GM19438 (cell line): ENCODE measurements at regions not wholly inside any gene's neighbourhood (a gene's known extent, or its start where the extent isn't known, plus 50 kb on each side); places are given as distances from the start of the nearest gene placed in this dataset.
"Not testable (repeated sequence)": the region's sequence is repeated elsewhere in the genome, so short reads cannot be mapped to it uniquely, and the experiment has no call there.

Experiments used
- ATAC-seq: cut with Tn5 transposase; IDR thresholded peaks from one replicate; pipeline ENCODE4 v1.9.1; 2021; ENCODE audit warnings: low read depth; ENCODE audit not compliant: unreplicated experiment

DNA sequence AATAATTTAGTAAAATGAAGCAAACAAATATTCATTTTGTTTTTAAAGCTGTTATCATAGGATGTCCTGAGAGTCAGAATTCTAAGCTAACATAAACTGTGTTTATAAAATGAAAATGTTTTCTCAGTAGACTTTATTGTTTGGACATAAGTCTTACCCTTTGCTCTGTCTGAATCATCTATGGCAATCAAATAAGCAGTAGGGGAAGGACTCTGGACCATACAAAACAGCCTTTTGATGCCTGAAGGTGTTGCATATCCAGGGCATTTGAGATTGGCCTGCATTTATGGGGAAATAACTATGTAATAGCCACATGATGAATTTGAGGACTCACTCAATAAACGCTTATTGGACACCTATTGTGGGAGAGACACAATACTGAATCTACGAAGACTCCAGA, 123.0 kb upstream of the ATP5MC3 start:
- ATAC-seq: no peak

DNA sequence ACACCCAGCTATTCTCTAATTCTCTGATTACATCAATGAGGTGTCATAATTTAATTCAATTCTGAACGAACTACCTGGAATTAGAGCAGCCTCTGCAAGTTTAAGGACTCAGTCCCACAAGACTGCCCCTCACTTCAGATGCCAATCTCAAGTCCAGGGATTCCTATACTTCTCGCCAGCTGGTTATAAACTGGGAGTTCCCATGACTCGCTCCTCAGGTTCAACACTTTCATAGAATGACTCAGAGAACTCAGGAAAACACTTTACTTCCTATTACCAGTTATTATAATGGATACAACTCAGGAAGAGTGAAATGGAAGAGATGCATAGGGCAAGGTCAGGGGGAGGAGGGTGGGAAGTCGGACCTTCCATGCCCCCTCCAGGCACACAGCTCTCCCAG, 112.3 kb upstream of the ATP5MC3 start:
- ATAC-seq: no peak

DNA sequence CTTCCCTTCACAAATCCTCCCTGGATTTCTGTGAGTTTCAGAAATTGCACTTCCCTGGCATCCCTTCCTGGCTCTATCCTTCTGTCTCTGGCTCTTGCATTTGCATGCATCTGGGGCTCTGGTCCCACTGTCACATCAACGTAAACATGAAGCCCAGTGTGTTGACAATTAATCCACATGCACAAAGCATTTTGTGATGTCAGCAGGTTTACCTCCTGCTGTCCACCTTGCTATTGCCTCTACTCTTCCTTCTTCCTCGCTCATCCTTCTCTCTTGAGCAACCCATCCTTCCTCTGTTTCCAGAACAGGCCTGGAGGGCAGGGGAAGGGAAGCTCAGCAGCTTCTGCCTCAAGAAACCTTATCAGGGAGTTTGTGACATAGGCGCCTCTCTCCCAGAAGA, 111.7 kb upstream of the ATP5MC3 start:
- ATAC-seq: no peak

- ATAC-seq: no peak
Observed at GRCh38 chr2:175282886-175283285, 101.4 kb upstream of the ATP5MC3 start.

GRCh38 chr2:175282300-175282699, 100.8 kb upstream of the ATP5MC3 start:
- ATAC-seq: no peak

- ATAC-seq: no peak
Observed at GRCh38 chr2:175277772-175278171, 96.3 kb upstream of the ATP5MC3 start.

GRCh38 chr2:175275539-175275938, 94.0 kb upstream of the ATP5MC3 start:
- ATAC-seq: no peak

- ATAC-seq: no peak
Observed at GRCh38 chr2:175259164-175259563, 77.7 kb upstream of the ATP5MC3 start.

DNA sequence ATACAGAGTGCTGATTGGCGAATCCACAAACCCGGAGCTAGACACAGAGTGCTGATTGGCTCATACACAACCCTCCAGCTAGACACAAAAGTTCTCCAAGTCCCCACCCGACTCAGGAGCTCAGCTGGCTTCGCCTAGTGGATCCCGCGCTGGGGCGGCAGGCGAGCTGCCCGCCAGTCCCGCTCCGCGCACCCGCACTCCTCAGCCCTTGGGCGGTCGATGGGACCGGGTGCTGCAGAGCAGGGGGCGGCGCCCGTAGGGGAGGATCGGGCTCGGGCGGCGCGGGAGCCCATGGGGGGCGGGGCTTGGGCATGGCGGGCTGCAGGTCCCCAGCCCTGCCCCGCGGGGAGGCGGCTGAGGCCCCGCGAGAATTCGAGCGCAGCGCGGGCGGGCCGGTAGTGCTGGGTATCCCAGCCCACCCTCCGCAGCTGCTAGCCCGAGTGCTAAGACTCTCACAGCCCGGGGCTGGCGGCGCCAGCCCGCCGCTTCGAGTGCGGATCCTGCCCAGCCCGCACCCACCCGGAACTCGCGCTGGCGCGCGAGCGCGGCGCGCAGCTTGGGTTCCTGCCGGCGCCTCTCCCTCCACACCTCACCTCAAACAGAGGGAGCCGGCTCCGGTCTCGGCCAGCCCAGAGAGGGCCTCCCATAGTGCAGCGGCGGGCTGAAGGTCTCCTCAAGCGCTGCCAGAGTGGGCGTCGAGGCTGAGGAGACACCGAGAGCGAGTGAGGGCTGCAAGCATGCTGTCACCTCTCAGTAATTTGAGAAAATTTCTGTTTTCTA, 75.5 kb upstream of the ATP5MC3 start:
- ATAC-seq: no peak

GRCh38 chr2:175256391-175256790, 74.9 kb upstream of the ATP5MC3 start:
- not testable (repeated sequence) for ATAC-seq

DNA sequence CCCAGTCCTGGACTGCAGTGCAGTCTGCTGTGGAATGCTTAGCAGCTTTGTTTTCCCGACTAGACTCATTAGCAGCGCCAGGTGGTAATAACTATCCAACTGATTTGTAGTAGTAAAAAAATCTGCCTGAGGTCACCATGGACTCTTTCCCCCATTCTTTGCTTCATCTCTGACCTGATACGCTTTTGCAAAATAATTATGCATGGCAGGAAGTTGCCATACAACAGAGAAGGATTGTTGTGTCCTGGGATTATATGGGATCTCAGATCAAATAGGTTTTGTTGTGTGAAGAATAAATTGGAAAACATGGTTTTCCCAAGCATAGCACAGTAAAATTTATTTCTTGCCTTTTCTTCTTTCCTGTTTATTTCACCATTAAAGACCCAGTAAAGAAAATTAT, 72.4 kb upstream of the ATP5MC3 start:
- ATAC-seq: no peak

DNA sequence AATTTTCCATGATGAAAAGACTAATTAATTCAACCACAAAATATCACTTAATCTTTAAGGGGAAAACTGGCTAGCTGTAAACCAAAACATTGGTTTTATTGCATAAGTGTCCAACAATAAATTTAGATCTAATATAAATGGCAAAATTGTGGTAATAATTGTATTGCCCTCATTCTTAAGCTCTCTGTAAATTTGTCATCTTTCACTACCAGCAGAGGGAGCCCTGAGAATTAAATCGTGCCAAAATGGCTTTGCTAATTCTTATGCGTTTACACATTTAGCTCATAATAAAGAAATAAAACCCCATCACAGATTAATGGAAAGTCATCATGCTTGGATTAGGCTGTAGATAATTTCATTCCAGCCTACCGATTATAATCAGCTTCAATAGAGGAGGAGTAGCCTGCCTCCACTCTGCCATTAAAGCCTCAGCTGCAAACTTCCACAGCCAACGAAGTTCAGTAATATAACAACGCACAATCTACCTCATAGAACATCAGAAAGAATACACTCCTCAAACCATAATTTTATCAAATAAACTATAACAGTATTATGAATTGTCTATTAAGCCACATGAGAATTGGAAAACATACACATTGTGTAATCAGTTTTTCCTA, 70.0 kb upstream of the ATP5MC3 start:
- no peak for ATAC-seq

DNA sequence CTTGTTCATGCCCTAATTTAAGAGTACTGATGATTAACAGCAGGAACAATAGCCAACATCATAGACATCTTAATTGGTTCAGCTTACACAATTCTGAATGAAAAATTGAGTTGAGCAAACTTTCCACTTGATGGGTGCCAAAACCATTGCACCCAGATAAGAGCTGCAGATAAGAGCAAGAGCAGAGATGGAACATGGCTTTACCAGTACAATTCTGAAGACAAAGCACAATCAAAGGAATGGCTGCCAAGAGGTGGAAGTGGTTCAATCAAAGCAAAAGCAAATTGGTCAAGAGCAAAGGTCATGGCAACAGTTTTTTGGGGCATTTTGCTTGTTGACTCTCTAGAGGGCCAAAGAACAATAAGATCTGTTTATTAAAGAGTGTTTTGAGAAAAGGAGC, 65.6 kb upstream of the ATP5MC3 start:
- no peak for ATAC-seq

DNA sequence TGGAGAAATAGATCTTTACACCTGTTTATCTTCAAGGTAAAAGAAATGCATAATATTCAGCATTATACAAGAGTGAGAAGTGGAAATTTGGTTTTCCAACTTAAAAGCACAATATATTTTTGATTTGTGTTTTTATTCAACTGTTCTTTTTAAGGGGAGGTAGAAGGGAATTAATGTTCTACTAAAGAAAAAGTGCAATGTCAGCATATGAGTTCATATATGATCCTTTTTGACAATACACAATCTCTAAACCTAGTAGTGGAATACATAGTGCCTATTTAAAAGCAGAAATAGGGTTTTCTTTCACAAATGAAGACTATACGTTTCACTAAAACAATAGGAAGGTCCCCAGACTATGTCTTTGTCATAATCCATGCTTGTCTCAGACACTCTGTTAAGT, 63.2 kb upstream of the ATP5MC3 start:
- no peak for ATAC-seq

- ATAC-seq: no peak
Observed at GRCh38 chr2:175241691-175242090, 60.2 kb upstream of the ATP5MC3 start.

- not testable (repeated sequence) for ATAC-seq
Observed at GRCh38 chr2:175240033-175240432, 58.5 kb upstream of the ATP5MC3 start.

DNA sequence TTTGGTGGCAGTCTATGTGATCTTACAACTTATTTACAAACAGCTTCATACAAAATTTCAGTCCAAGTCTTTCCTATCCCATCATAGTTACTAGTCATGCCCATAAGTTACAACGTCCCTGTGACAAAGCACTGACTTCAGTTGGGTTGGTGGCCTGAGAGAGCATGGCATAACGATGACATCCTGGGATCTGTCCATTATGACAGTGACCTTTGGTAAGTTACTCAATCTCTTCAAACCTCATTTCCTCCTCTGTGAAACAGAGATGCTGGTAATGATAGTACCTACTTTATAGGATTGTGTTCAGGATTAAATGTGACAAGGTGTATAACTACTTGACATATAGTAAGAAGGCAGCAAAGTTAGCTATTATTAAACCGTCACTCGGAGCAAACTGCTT, 55.4 kb upstream of the ATP5MC3 start:
- no peak for ATAC-seq

DNA sequence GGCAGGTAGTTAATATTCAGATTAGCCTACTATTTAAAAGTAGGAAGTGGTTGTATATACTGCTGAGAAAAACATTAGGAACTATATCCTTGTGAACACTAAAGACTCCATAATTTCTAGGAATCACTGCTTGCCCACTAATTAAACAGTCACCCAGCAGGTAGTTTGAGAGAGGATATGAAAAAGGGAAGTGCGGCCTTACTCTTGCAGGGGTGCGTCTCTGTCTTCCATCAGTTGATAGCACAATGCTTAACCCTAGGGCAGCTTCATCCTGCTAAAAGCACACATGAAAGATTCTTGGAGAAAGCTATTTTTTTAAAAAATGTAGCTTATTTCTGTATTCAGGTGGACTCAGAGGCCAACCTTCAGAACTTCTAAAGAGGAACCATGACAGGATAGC, 53.1 kb upstream of the ATP5MC3 start:
- ATAC-seq: peak; percentile 87

- no peak for ATAC-seq
Observed at GRCh38 chr2:175234153-175234552, 52.6 kb upstream of the ATP5MC3 start.

- ATAC-seq: no peak
Observed at GRCh38 chr2:175233135-175233719, 51.7 kb upstream of the ATP5MC3 start.
